COLO668 (cell line): ENCODE measurements at regions not wholly inside any gene's neighbourhood (a gene's known extent, or its start where the extent isn't known, plus 50 kb on each side); places are given as distances from the start of the nearest gene placed in this dataset.

Source experiments
- DNase-seq: peaks from one replicate; lab custom pipeline; 2025; ENCODE audit not compliant: unreplicated experiment; lab: John Stamatoyannopoulos, UW

GRCh38 chr5:12794476-12795332 is 890.5 kb upstream of the CTNND2 start:
- DNase-seq: no peak

GRCh38 chr5:12793373-12793772 is 889.1 kb upstream of the CTNND2 start:
- no peak for DNase-seq

GRCh38 chr5:12780536-12780935 is 876.3 kb upstream of the CTNND2 start:
- DNase-seq: no peak

- DNase-seq: no peak
These were observed 873.1 kb upstream of the CTNND2 start for GRCh38 chr5:12777342-12777741.

GRCh38 chr5:12772276-12772675 is 868.0 kb upstream of the CTNND2 start:
- no peak for DNase-seq

- DNase-seq: no peak
These were observed 855.1 kb upstream of the CTNND2 start for GRCh38 chr5:12759377-12759776.

GRCh38 chr5:12757035-12757434 is 852.8 kb upstream of the CTNND2 start:
- DNase-seq: no peak

- no peak for DNase-seq
These were observed 841.3 kb upstream of the CTNND2 start for GRCh38 chr5:12745537-12745936.

GRCh38 chr5:12743582-12743981 is 839.3 kb upstream of the CTNND2 start:
- no peak for DNase-seq

- no peak for DNase-seq
These were observed 826.1 kb upstream of the CTNND2 start for GRCh38 chr5:12730354-12730753.

GRCh38 chr5:12716664-12717063 is 812.4 kb upstream of the CTNND2 start:
- DNase-seq: no peak

- no peak for DNase-seq
These were observed 803.3 kb upstream of the CTNND2 start for GRCh38 chr5:12707560-12707959.

GRCh38 chr5:12704955-12705354 is 800.7 kb upstream of the CTNND2 start:
- DNase-seq: no peak

- DNase-seq: no peak
These were observed 799.0 kb upstream of the CTNND2 start for GRCh38 chr5:12703254-12703653.

GRCh38 chr5:12695651-12696050 is 791.4 kb upstream of the CTNND2 start:
- DNase-seq: no peak

- DNase-seq: no peak
These were observed 787.1 kb upstream of the CTNND2 start for GRCh38 chr5:12691330-12691729.

GRCh38 chr5:12690361-12690760 is 786.1 kb upstream of the CTNND2 start:
- no peak for DNase-seq

GRCh38 chr5:12683249-12683648 is 779.0 kb upstream of the CTNND2 start:
- no peak for DNase-seq

- no peak for DNase-seq
These were observed 775.5 kb upstream of the CTNND2 start for GRCh38 chr5:12679731-12680130.

- DNase-seq: no peak
These were observed 771.7 kb upstream of the CTNND2 start for GRCh38 chr5:12675959-12676358.

- DNase-seq: no peak
These were observed 767.9 kb upstream of the CTNND2 start for GRCh38 chr5:12672141-12672540.

GRCh38 chr5:12669326-12669725 is 765.1 kb upstream of the CTNND2 start:
- DNase-seq: no peak

GRCh38 chr5:12668564-12668963 is 764.3 kb upstream of the CTNND2 start:
- no peak for DNase-seq
